Gastrocnemius medialis (tissue), 4 donors: ENCODE measurements at regions not wholly inside any gene's neighbourhood (a gene's known extent, or its start where the extent isn't known, plus 50 kb on each side); places are given as distances from the start of the nearest gene placed in this dataset.

Source experiments
- ATAC-seq, 2 donors: fragments of 150-250 bp; one replicate each; pipeline ENCODE4 v1.9.1; 2016
- DNase-seq, 2 donors: peaks; one replicate each; pipeline ENCODE4 v3.0.0-alpha.2; 2019
- H3K27ac ChIP-seq, 4 donors: fragments of 200-600 bp; sonication (generic); 1 replicate in 1 of 4; 2 replicates in 3 of 4; pipeline ENCODE4 v1.5.1; 2016 to 2018; ENCODE audit warnings: mild to moderate bottlenecking in 2 of 4, moderate library complexity in 1 of 4
- H3K27me3 ChIP-seq, 3 donors: fragments of 200-600 bp; sonication (generic) in 2 of 3; 1 replicate in 1 of 3; 2 replicates in 2 of 3; pipeline versions ENCODE4 v1.5.1 to v1.6.0; 2016 to 2019; ENCODE audit warnings: mild to moderate bottlenecking in 1 of 3, moderate library complexity in 1 of 3
- H3K36me3 ChIP-seq, 2 donors: fragments of 200-600 bp; sonication (generic) in 1 of 2; one replicate each; pipeline ENCODE4 v1.5.1; 2017 to 2018
- H3K4me1 ChIP-seq, 2 donors: fragments of 200-600 bp; sonication (generic) in 1 of 2; one replicate each; pipeline ENCODE4 v1.5.1; 2016 to 2017; ENCODE audit warnings: mild to moderate bottlenecking in 2 of 2
- H3K4me3 ChIP-seq, 4 donors: fragments of 200-600 bp; sonication (generic) in 3 of 4; 1 replicate in 1 of 4; 2 replicates in 3 of 4; pipeline ENCODE4 v1.5.1; 2016 to 2019; ENCODE audit warnings: mild to moderate bottlenecking in 2 of 4
- H3K9me3 ChIP-seq, 3 donors: fragments of 200-600 bp; sonication (generic) in 2 of 3; 1 replicate in 1 of 3; 2 replicates in 2 of 3; pipeline ENCODE4 v1.5.1; 2016 to 2019
- CTCF ChIP-seq, 5 experiments: fragments of 450-650 bp in 3 of 5; fragments of 200-600 bp in 2 of 5; sonication (generic) in 2 of 5; IDR thresholded peaks in 4 of 5; conservative IDR thresholded peaks in 1 of 5; 1 replicate in 4 of 5; 2 replicates in 1 of 5; pipeline ENCODE4 v1.5.1; 2016 to 2019; ENCODE audit warnings: antibody characterized with exemption in 5 of 5, mild to moderate bottlenecking in 3 of 5, moderate library complexity in 3 of 5
- POLR2A ChIP-seq, 2 donors: fragments of 450-650 bp; IDR thresholded peaks; one replicate each; pipeline ENCODE4 v1.6.1; 2017; ENCODE audit warnings: antibody characterized with exemption in 2 of 2, mild to moderate bottlenecking in 2 of 2, moderate library complexity in 2 of 2
- in situ Hi-C, 4 donors: fragments of 200-750 bp; cut with MboI; loops; one replicate each; pipeline versions ENCODE4 v1.15.0 to v1.8.0; 2017; ENCODE audit warnings: low sequenced_read_pairs in 4 of 4
- intact Hi-C: fragments of 100-400 bp; cut with DNase I; formaldehyde crosslinking; loops from one replicate; pipeline ENCODE4 v1.15.1; 2023; ENCODE audit warnings: low total_unique reads

- Histone ChIP-seq H3K9me3 (no peaks in the 10 kb centered on the region), H3K4me3 (no peak overlapping the region), H3K4me1 (no peaks in the 10 kb centered on the region), H3K27ac (no peak overlapping the region), H3K27me3 (peaks cover 0 to 2% (median 0%) of the 10 kb centered on the region in 3 donors), H3K36me3 (no peaks in the 10 kb centered on the region)
- in situ Hi-C loops: loop anchor here in 1 of 4 donors (25.0 kb wide), 1 partner anchor 400 kb away; no protein-coding TSS in a partner anchor
- DNase-seq (no peak), ATAC-seq (no peak)
- TF ChIP-seq POLR2A (IDR thresholded peaks at IDR 0.05) (no peak), CTCF (IDR thresholded peaks at IDR 0.05 in 4 of 5, conservative IDR thresholded peaks at IDR 0.05 in 1 of 5) (no peak)
- intact Hi-C loops: no loop called here
Measured at GRCh38 chr15:62287066-62287857, 122.2 kb upstream of the C2CD4B start.

- TF ChIP-seq CTCF (IDR thresholded peaks at IDR 0.05 in 4 of 5, conservative IDR thresholded peaks at IDR 0.05 in 1 of 5) (no peak), POLR2A (IDR thresholded peaks at IDR 0.05) (no peak)
- in situ Hi-C loops: loop anchor here in 1 of 4 donors (25.0 kb wide), 1 partner anchor 401 kb away; no protein-coding TSS in a partner anchor
Measured at GRCh38 chr15:62288361-62289017, 123.4 kb upstream of the C2CD4B start.

GRCh38 chr15:62291262-62291661 is 126.2 kb upstream of the C2CD4B start:
- in situ Hi-C loops (loop anchor here in 1 of 4 donors (25.0 kb wide), 1 partner anchor 404 kb away; no protein-coding TSS in a partner anchor), intact Hi-C loops (no loop called here)
- Histone ChIP-seq H3K9me3 (no peaks in the 10 kb centered on the region), H3K4me3 (no peak overlapping the region), H3K27ac (no peak overlapping the region), H3K36me3 (no peaks in the 10 kb centered on the region), H3K4me1 (no peaks in the 10 kb centered on the region), H3K27me3 (peaks cover 0 to 2% (median 0%) of the 10 kb centered on the region in 3 donors)
- TF ChIP-seq POLR2A (IDR thresholded peaks at IDR 0.05) (no peak), CTCF (IDR thresholded peaks at IDR 0.05 in 4 of 5, conservative IDR thresholded peaks at IDR 0.05 in 1 of 5) (no peak)
- ATAC-seq (no peak), DNase-seq (no peak)

More at GRCh38 chr15:62288361-62289017, 123.4 kb upstream of the C2CD4B start:
- Histone ChIP-seq H3K4me1 (no peaks in the 10 kb centered on the region), H3K9me3 (no peaks in the 10 kb centered on the region), H3K27ac (no peak overlapping the region), H3K36me3 (no peaks in the 10 kb centered on the region), H3K27me3 (peaks cover 0 to 2% (median 0%) of the 10 kb centered on the region in 3 donors), H3K4me3 (no peak overlapping the region)
- ATAC-seq (no peak), DNase-seq (no peak)
- intact Hi-C loops: no loop called here

GRCh38 chr15:62296756-62297507 is 131.8 kb upstream of the C2CD4B start:
- peaks cover 0 to under 1% of the 10 kb centered on the region in 2 donors for H3K4me1 ChIP-seq
- H3K27me3 ChIP-seq: no peaks in the 10 kb centered on the region
- ATAC-seq (no peak), DNase-seq (no peak)
- intact Hi-C loops: no loop called here
- H3K27ac ChIP-seq: no peak overlapping the region
- H3K9me3 ChIP-seq: no peaks in the 10 kb centered on the region
- in situ Hi-C loops: loop anchor here in 1 of 4 donors (25.0 kb wide), 1 partner anchor 410 kb away; no protein-coding TSS in a partner anchor
- H3K4me3 ChIP-seq: no peak overlapping the region
- no peaks in the 10 kb centered on the region for H3K36me3 ChIP-seq
- no peak for TF ChIP-seq CTCF (IDR thresholded peaks at IDR 0.05 in 4 of 5, conservative IDR thresholded peaks at IDR 0.05 in 1 of 5)
- no peak for TF ChIP-seq POLR2A (IDR thresholded peaks at IDR 0.05)
